B cell (primary cell): ENCODE measurements at regions not wholly inside any gene's neighbourhood (a gene's known extent, or its start where the extent isn't known, plus 50 kb on each side); places are given as distances from the start of the nearest gene placed in this dataset.

ENCODE experiments used
- ATAC-seq: fragments of 200-7000 bp; cut with Tn5 transposase; one replicate; pipeline ENCODE4 v1.10.0; 2021; ENCODE audit warnings: low read depth, mild to moderate bottlenecking, moderate number of reproducible peaks, moderate library complexity
- CTCF ChIA-PET: fragments of 350-600 bp; sonication (Branson Sonifier 250); formaldehyde crosslinking; loops from one replicate; lab custom pipeline; 2021; ENCODE audit warnings: antibody characterized with exemption, inconsistent platforms; lab: Charles Lee
- POLR2A ChIA-PET: fragments of 350-600 bp; sonication (Branson Sonifier 250); formaldehyde crosslinking; loops from one replicate; lab custom pipeline; 2021; ENCODE audit warnings: antibody characterized with exemption; lab: Charles Lee
- DNase-seq: peaks from one replicate; pipeline ENCODE4 v3.0.0; 2013
- H2AFZ ChIP-seq: 2 replicates; pipeline ENCODE4 v1.6.1; 2012; ENCODE audit warnings: mild to moderate bottlenecking, low read depth, low read length; ENCODE audit not compliant: insufficient read depth, poor library complexity, severe bottlenecking
- H3K27ac ChIP-seq, 2 donors: 1 replicate in 1 of 2; 2 replicates in 1 of 2; pipeline ENCODE4 v1.5.1; 2012 to 2013; ENCODE audit warnings: low read length in 2 of 2, mild to moderate bottlenecking in 2 of 2, moderate library complexity in 1 of 2
- H3K27me3 ChIP-seq, 4 experiments: fragments of 200-600 bp in 1 of 4; sonication (generic) in 1 of 4; replicated peaks in 1 of 4; 1 replicate in 2 of 4; 2 replicates in 2 of 4; pipeline versions ENCODE4 v1.6.1 to v1.7.0; 2013 to 2016; ENCODE audit warnings: low read length in 3 of 4, mild to moderate bottlenecking in 2 of 4, mixed read lengths in 1 of 4, moderate library complexity in 1 of 4; ENCODE audit not compliant: insufficient read depth in 4 of 4, control insufficient read depth in 3 of 4; ENCODE audit errors: control extremely low read depth in 1 of 4
- H3K36me3 ChIP-seq, 2 experiments: replicated peaks in 1 of 2; 1 replicate in 1 of 2; 2 replicates in 1 of 2; pipeline versions ENCODE4 v1.6.1 to v1.7.1; 2013; ENCODE audit warnings: low read length in 1 of 2; ENCODE audit not compliant: insufficient read depth in 2 of 2, control insufficient read depth in 1 of 2; ENCODE audit errors: control extremely low read depth in 1 of 2, extremely low read depth in 1 of 2
- H3K4me1 ChIP-seq, 2 donors: fragments of 200-600 bp in 1 of 2; sonication (generic) in 1 of 2; 1 replicate in 1 of 2; 2 replicates in 1 of 2; pipeline versions ENCODE4 v1.5.1 to v1.6.1; 2013 to 2017; ENCODE audit warnings: low read length in 2 of 2; ENCODE audit not compliant: control insufficient read depth in 2 of 2, insufficient read depth in 2 of 2
- H3K4me2 ChIP-seq: replicated peaks from 2 replicates; pipeline ENCODE3; 2012; ENCODE audit warnings: mild to moderate bottlenecking, low read depth, low read length; ENCODE audit not compliant: poor library complexity, severe bottlenecking
- H3K4me3 ChIP-seq, 5 experiments: fragments of 200-600 bp in 1 of 5; sonication (generic) in 1 of 5; 1 replicate in 3 of 5; 2 replicates in 2 of 5; pipeline versions ENCODE4 v1.5.1 to v1.7.0; 2011 to 2016; ENCODE audit warnings: low read length in 4 of 5, mild to moderate bottlenecking in 4 of 5, low read depth in 2 of 5, control low read depth in 1 of 5, moderate library complexity in 1 of 5; ENCODE audit not compliant: insufficient read depth in 1 of 5; ENCODE audit errors: control extremely low read depth in 1 of 5, extremely low read depth in 1 of 5
- H3K79me2 ChIP-seq: fragments of 200-600 bp; sonication (generic); one replicate; pipeline ENCODE4 v1.6.0; 2016; ENCODE audit warnings: low read length; ENCODE audit not compliant: control insufficient read depth, insufficient read depth
- H3K9ac ChIP-seq: fragments of 200-600 bp; sonication (generic); 2 replicates; pipeline ENCODE4 v1.6.1; 2017; ENCODE audit warnings: mild to moderate bottlenecking, low read length, moderate library complexity
- H3K9me3 ChIP-seq, 3 donors: one replicate each; pipeline versions ENCODE4 v1.6.1 to v1.7.1; 2013; ENCODE audit warnings: low read length in 2 of 3; ENCODE audit not compliant: control insufficient read depth in 2 of 3, insufficient read depth in 1 of 3; ENCODE audit errors: control extremely low read depth in 1 of 3
- H4K20me1 ChIP-seq: 2 replicates; pipeline ENCODE4 v1.6.0; 2012; ENCODE audit warnings: mild to moderate bottlenecking, low read length; ENCODE audit not compliant: insufficient read depth, control insufficient read depth, poor library complexity, severe bottlenecking
- H3K27ac Mint-ChIP-seq: one replicate; pipeline ENCODE4 v1.8.0; 2021; ENCODE audit warnings: mixed read lengths
- H3K27me3 Mint-ChIP-seq: one replicate; pipeline ENCODE4 v1.8.0; 2021; ENCODE audit warnings: mixed read lengths
- H3K4me1 Mint-ChIP-seq: one replicate; pipeline ENCODE4 v1.8.0; 2021; ENCODE audit warnings: mixed read lengths
- H3K4me3 Mint-ChIP-seq: one replicate; pipeline ENCODE4 v1.8.0; 2021; ENCODE audit warnings: mixed read lengths
- H3K9me3 Mint-ChIP-seq: one replicate; pipeline ENCODE4 v1.8.0; 2022; ENCODE audit warnings: mixed read lengths; ENCODE audit not compliant: insufficient read depth
- CTCF ChIP-seq: fragments of 200-600 bp; IDR thresholded peaks from one replicate; pipeline ENCODE4 v1.8.0; 2022; ENCODE audit warnings: antibody characterized with exemption, mild to moderate bottlenecking
- EZH2 ChIP-seq: IDR thresholded peaks from 2 replicates; pipeline ENCODE4 v1.6.1; 2012; ENCODE audit warnings: borderline replicate concordance, low read depth, mild to moderate bottlenecking, moderate library complexity, low read length; ENCODE audit not compliant: insufficient read depth, poor library complexity, severe bottlenecking
- WGBS: methylation state at CpG from one replicate; pipeline ENCODE4 v1.1.5; 2013; ENCODE audit warnings: missing lambda C conversion rate; ENCODE audit not compliant: insufficient coverage; 5-methylcytosine and 5-hydroxymethylcytosine counted together
- intact Hi-C: fragments of 100-400 bp; cut with micrococcal nuclease; formaldehyde crosslinking; loops from one replicate; pipeline ENCODE4 v1.10.0; 2022

- no peaks in the 10 kb centered on the region for H3K36me3 ChIP-seq
- H3K9me3 Mint-ChIP-seq = no peaks in the 10 kb centered on the region
- no CpG with 5 or more reads among the region's 1 CpG for WGBS
- H3K27me3 Mint-ChIP-seq = no peaks in the 10 kb centered on the region
- no peaks in the 10 kb centered on the region for H4K20me1 ChIP-seq
- H3K4me3 Mint-ChIP-seq = no peak overlapping the region
- ATAC-seq (no peak), DNase-seq (no peak)
- H3K27ac Mint-ChIP-seq = no peak overlapping the region
- H3K4me3 ChIP-seq = no peak overlapping the region
- no peak overlapping the region for H3K27ac ChIP-seq
- CTCF ChIA-PET = no interaction called here
- POLR2A ChIA-PET = no interaction called here
- no peaks in the 10 kb centered on the region for H3K79me2 ChIP-seq
- no peaks in the 10 kb centered on the region for H3K9me3 ChIP-seq
- no peaks in the 10 kb centered on the region for H3K4me1 ChIP-seq
- no peak overlapping the region for H2AFZ ChIP-seq
- H3K9ac ChIP-seq = no peak overlapping the region
- H3K4me1 Mint-ChIP-seq = no peaks in the 10 kb centered on the region
- TF ChIP-seq EZH2 = no peak
- no peak for TF ChIP-seq CTCF
- H3K27me3 ChIP-seq = no peaks in the 10 kb centered on the region
- intact Hi-C loops = no loop called here
- H3K4me2 ChIP-seq = no peak overlapping the region
Measured at GRCh38 chr15:39149636-39150150, 431.2 kb upstream of the THBS1 start.

GRCh38 chr15:39151545-39151944 lies 429.3 kb upstream of the THBS1 start:
- Mint-ChIP-seq H3K4me3 (no peak overlapping the region), H3K27ac (no peak overlapping the region), H3K4me1 (no peaks in the 10 kb centered on the region), H3K27me3 (no peaks in the 10 kb centered on the region), H3K9me3 (no peaks in the 10 kb centered on the region)
- Histone ChIP-seq H3K4me1 (no peaks in the 10 kb centered on the region), H3K9ac (no peak overlapping the region), H3K9me3 (no peaks in the 10 kb centered on the region), H3K4me2 (no peak overlapping the region), H4K20me1 (no peaks in the 10 kb centered on the region), H3K27ac (no peak overlapping the region), H3K27me3 (no peaks in the 10 kb centered on the region), H3K36me3 (no peaks in the 10 kb centered on the region), H3K4me3 (no peak overlapping the region), H2AFZ (no peak overlapping the region), H3K79me2 (no peaks in the 10 kb centered on the region)
- intact Hi-C loops = no loop called here
- DNase-seq (no peak), ATAC-seq (no peak)
- CTCF ChIA-PET = no interaction called here
- TF ChIP-seq CTCF (no peak), EZH2 (no peak)
- WGBS = no CpG with 5 or more reads among the region's 2 CpGs
- POLR2A ChIA-PET = no interaction called here
